Neural cell (in vitro differentiated cells): ENCODE measurements at regions not wholly inside any gene's neighbourhood (a gene's known extent, or its start where the extent isn't known, plus 50 kb on each side); places are given as distances from the start of the nearest gene placed in this dataset.
"Not testable (repeated sequence)": the region's sequence is repeated elsewhere in the genome, so short reads cannot be mapped to it uniquely, and the experiment has no call there.

Experiments used
- H2AFZ ChIP-seq: fragments of 200-600, 300-800 bp; sonication (generic), shearing (Covaris generic); 2 replicates; pipeline ENCODE4 v1.6.0; 2014; ENCODE audit warnings: low read depth, mild to moderate bottlenecking, antibody characterized with exemption, low read length, moderate library complexity
- H3F3A ChIP-seq: fragments of 200-600 bp; shearing (Covaris generic); 2 replicates; pipeline ENCODE4 v1.6.1; 2016; ENCODE audit warnings: mild to moderate bottlenecking, moderate library complexity, mixed read lengths, antibody characterized with exemption, low read length; ENCODE audit not compliant: insufficient read depth, poor library complexity, severe bottlenecking
- H3K27ac ChIP-seq: fragments of 200-600, 300-800 bp; sonication (generic), shearing (Covaris generic); 2 replicates; pipeline ENCODE4 v1.5.1; 2014; ENCODE audit warnings: mild to moderate bottlenecking, low read length, moderate library complexity
- H3K27me3 ChIP-seq: fragments of 300-800, 200-600 bp; sonication (generic), shearing (Covaris generic); 2 replicates; pipeline ENCODE4 v1.6.0; 2014; ENCODE audit warnings: mild to moderate bottlenecking, low read depth, low read length, moderate library complexity; ENCODE audit not compliant: insufficient read depth
- H3K36me3 ChIP-seq: fragments of 300-800, 200-600 bp; sonication (generic), shearing (Covaris generic); 2 replicates; pipeline ENCODE4 v1.5.1; 2014; ENCODE audit warnings: mild to moderate bottlenecking, antibody characterized with exemption, low read length, moderate library complexity; ENCODE audit not compliant: insufficient read depth
- H3K4me2 ChIP-seq: fragments of 300-800, 200-600 bp; sonication (generic), shearing (Covaris generic); 2 replicates; pipeline ENCODE4 v1.6.0; 2014; ENCODE audit warnings: mild to moderate bottlenecking, low read length
- H3K4me3 ChIP-seq: fragments of 300-800, 200-600 bp; sonication (generic), shearing (Covaris generic); 2 replicates; pipeline ENCODE4 v1.5.1; 2014; ENCODE audit warnings: mild to moderate bottlenecking, low read length, moderate library complexity
- H3K79me2 ChIP-seq: fragments of 200-600 bp; shearing (Covaris generic); replicated peaks from 2 replicates; pipeline ENCODE4 v1.6.0; 2014; ENCODE audit warnings: mild to moderate bottlenecking, low read length, moderate library complexity; ENCODE audit not compliant: insufficient read depth
- H3K9ac ChIP-seq: fragments of 300-800, 200-600 bp; sonication (generic), shearing (Covaris generic); 2 replicates; pipeline ENCODE4 v1.6.1; 2016; ENCODE audit warnings: mild to moderate bottlenecking, low read length, mixed read lengths
- H3K9me2 ChIP-seq: fragments of 200-600 bp; shearing (Covaris generic); 2 replicates; pipeline ENCODE4 v1.6.1; 2016; ENCODE audit warnings: mild to moderate bottlenecking, low read length, mixed read lengths; ENCODE audit not compliant: insufficient read depth
- H3K9me3 ChIP-seq: fragments of 200-600, 300-800 bp; sonication (generic), shearing (Covaris generic); 2 replicates; pipeline ENCODE4 v1.6.1; 2016; ENCODE audit warnings: mild to moderate bottlenecking, mixed run types, low read length, moderate library complexity, mixed read lengths
- H4K20me1 ChIP-seq: fragments of 200-600 bp; shearing (Covaris generic); 2 replicates; pipeline ENCODE4 v1.6.1; 2016; ENCODE audit warnings: mild to moderate bottlenecking, mixed run types; ENCODE audit not compliant: insufficient read depth
- EP300 ChIP-seq: fragments of 450-650 bp; conservative IDR thresholded peaks from 2 replicates; pipeline ENCODE4 v1.6.1; 2014; ENCODE audit warnings: antibody characterized with exemption, mild to moderate bottlenecking, moderate library complexity; ENCODE audit not compliant: poor library complexity, severe bottlenecking
- EZH2 ChIP-seq: fragments of 200-600, 300-800 bp; shearing (Covaris generic), sonication (generic); IDR thresholded peaks from 2 replicates; pipeline ENCODE4 v1.6.1; 2014; ENCODE audit warnings: antibody characterized with exemption, low read length, borderline replicate concordance, mild to moderate bottlenecking; ENCODE audit not compliant: insufficient read depth, poor library complexity, severe bottlenecking
- MXI1 ChIP-seq: fragments of 450-650 bp; conservative IDR thresholded peaks from 2 replicates; pipeline ENCODE4 v1.6.1; 2014; ENCODE audit warnings: antibody characterized with exemption, mild to moderate bottlenecking; ENCODE audit not compliant: poor library complexity, severe bottlenecking
- POLR2AphosphoS5 ChIP-seq: IDR thresholded peaks from 2 replicates; pipeline ENCODE4 v1.6.1; 2012
- RAD21 ChIP-seq: fragments of 450-650 bp; conservative IDR thresholded peaks from 2 replicates; pipeline ENCODE4 v1.6.1; 2014; ENCODE audit warnings: antibody characterized with exemption, mild to moderate bottlenecking, moderate library complexity
- SMC3 ChIP-seq: fragments of 450-650 bp; conservative IDR thresholded peaks from 2 replicates; pipeline ENCODE4 v1.6.1; 2014; ENCODE audit warnings: antibody characterized with exemption, mild to moderate bottlenecking, moderate library complexity; ENCODE audit not compliant: poor library complexity
- TAF1 ChIP-seq: IDR thresholded peaks from 2 replicates; pipeline ENCODE4 v1.6.1; 2012; ENCODE audit warnings: low read depth
- TF ChIP-seq, protein P1 (sequence below): IDR thresholded peaks from 2 replicates; pipeline ENCODE4 v1.6.1; 2012; ENCODE audit warnings: borderline replicate concordance
- TF ChIP-seq, protein P2 (sequence below): fragments of 450-650 bp; IDR thresholded peaks from 2 replicates; pipeline ENCODE4 v1.5.1; 2014; ENCODE audit warnings: antibody characterized with exemption, mild to moderate bottlenecking, moderate library complexity; ENCODE audit not compliant: poor library complexity, severe bottlenecking

DNA sequence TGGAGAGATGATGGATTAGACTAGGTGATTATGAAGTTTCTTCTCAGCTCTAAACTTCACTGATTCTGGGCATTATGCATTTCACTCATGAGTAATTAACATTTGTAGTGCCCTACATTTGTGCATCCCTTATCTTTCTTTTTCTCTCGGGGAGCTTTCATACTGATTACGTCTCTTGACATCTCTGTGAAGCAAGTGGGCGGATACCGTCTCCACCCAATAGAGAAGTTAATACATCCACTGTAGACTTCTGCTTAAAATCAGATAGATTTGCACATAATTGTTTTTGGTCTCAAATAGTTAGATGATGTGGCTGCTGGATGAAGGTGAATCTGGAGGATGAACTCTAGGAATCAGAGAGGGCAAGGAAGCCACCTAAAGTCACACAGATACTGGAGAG is 653.6 kb upstream of the EEF2KMT start:
- H3K79me2 ChIP-seq = no peaks in the 10 kb centered on the region
- TF ChIP-seq MXI1 = no peak
- H3K4me3 ChIP-seq = no peak overlapping the region
- no peaks in the 10 kb centered on the region for H3F3A ChIP-seq
- H3K27ac ChIP-seq = no peak overlapping the region
- no peaks in the 10 kb centered on the region for H4K20me1 ChIP-seq
- no peaks in the 10 kb centered on the region for H3K27me3 ChIP-seq
- H3K36me3 ChIP-seq = no peaks in the 10 kb centered on the region
- H3K9me3 ChIP-seq = no peaks in the 10 kb centered on the region
- H3K9me2 ChIP-seq = no peaks in the 10 kb centered on the region
- H3K4me2 ChIP-seq = no peak overlapping the region
- H3K9ac ChIP-seq = no peak overlapping the region
- no peak overlapping the region for H2AFZ ChIP-seq

DNA sequence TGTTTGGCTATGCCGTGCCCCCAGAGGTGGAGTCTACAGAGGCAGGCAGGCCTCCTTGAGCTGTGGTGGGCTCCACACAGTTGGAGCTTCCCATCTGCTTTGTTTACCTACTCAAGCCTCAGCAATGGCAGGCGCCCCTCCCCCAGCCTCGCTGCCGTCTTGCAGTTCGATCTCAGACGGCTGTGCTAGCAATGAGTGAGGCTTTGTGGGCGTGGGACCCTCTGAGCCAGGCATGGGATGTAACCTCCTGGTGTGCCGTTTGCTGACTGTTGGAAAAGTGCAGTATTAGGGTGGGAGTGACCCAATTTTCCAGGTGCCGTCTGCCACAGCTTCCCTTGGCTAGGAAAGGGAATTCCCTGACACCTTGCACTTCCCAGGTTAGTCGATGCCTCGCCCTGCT is 652.8 kb upstream of the EEF2KMT start:
- not testable (repeated sequence) for H3K4me2 ChIP-seq

DNA sequence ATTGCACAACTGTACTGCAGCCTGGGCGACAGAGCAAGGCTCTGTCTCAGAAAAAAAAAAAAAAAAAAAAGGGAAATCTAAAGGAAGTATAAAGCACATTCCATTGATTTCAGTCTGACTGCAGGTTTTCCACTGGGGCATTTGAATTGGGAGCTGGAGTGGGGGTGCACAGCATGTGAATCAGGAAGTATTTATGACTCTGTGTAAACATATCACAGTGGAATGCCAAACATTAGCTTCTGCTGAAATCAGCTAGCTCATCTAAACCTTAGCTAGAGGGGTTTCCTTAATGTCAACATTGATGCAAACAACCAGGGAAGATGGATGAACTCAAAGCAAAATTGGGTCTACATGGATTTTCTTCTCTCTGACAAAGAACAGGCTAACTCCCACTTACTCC is 641.0 kb upstream of the EEF2KMT start:
- Histone ChIP-seq H3F3A (no peaks in the 10 kb centered on the region), H3K79me2 (no peaks in the 10 kb centered on the region), H3K4me3 (no peak overlapping the region), H3K9me2 (no peaks in the 10 kb centered on the region), H3K36me3 (no peaks in the 10 kb centered on the region), H3K9me3 (no peaks in the 10 kb centered on the region), H3K9ac (no peak overlapping the region), H4K20me1 (no peaks in the 10 kb centered on the region), H3K27me3 (no peaks in the 10 kb centered on the region), H2AFZ (no peak overlapping the region), H3K27ac (no peak overlapping the region), H3K4me2 (no peak overlapping the region)
- TF ChIP-seq, protein P1, sequence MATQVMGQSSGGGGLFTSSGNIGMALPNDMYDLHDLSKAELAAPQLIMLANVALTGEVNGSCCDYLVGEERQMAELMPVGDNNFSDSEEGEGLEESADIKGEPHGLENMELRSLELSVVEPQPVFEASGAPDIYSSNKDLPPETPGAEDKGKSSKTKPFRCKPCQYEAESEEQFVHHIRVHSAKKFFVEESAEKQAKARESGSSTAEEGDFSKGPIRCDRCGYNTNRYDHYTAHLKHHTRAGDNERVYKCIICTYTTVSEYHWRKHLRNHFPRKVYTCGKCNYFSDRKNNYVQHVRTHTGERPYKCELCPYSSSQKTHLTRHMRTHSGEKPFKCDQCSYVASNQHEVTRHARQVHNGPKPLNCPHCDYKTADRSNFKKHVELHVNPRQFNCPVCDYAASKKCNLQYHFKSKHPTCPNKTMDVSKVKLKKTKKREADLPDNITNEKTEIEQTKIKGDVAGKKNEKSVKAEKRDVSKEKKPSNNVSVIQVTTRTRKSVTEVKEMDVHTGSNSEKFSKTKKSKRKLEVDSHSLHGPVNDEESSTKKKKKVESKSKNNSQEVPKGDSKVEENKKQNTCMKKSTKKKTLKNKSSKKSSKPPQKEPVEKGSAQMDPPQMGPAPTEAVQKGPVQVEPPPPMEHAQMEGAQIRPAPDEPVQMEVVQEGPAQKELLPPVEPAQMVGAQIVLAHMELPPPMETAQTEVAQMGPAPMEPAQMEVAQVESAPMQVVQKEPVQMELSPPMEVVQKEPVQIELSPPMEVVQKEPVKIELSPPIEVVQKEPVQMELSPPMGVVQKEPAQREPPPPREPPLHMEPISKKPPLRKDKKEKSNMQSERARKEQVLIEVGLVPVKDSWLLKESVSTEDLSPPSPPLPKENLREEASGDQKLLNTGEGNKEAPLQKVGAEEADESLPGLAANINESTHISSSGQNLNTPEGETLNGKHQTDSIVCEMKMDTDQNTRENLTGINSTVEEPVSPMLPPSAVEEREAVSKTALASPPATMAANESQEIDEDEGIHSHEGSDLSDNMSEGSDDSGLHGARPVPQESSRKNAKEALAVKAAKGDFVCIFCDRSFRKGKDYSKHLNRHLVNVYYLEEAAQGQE = no peak
- TF ChIP-seq POLR2AphosphoS5 (no peak), TAF1 (no peak), EZH2 (no peak), RAD21 (no peak), EP300 (no peak), SMC3 (no peak), MXI1 (no peak)
- TF ChIP-seq, protein P2, sequence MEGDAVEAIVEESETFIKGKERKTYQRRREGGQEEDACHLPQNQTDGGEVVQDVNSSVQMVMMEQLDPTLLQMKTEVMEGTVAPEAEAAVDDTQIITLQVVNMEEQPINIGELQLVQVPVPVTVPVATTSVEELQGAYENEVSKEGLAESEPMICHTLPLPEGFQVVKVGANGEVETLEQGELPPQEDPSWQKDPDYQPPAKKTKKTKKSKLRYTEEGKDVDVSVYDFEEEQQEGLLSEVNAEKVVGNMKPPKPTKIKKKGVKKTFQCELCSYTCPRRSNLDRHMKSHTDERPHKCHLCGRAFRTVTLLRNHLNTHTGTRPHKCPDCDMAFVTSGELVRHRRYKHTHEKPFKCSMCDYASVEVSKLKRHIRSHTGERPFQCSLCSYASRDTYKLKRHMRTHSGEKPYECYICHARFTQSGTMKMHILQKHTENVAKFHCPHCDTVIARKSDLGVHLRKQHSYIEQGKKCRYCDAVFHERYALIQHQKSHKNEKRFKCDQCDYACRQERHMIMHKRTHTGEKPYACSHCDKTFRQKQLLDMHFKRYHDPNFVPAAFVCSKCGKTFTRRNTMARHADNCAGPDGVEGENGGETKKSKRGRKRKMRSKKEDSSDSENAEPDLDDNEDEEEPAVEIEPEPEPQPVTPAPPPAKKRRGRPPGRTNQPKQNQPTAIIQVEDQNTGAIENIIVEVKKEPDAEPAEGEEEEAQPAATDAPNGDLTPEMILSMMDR = no peak

More for the DNA sequence above, 652.8 kb upstream of the EEF2KMT start:
- H2AFZ ChIP-seq, H3K9me3 ChIP-seq, H3F3A ChIP-seq, H3K4me3 ChIP-seq, H4K20me1 ChIP-seq, H3K27ac ChIP-seq, H3K9me2 ChIP-seq, H3K27me3 ChIP-seq, H3K36me3 ChIP-seq, H3K79me2 ChIP-seq, H3K9ac ChIP-seq: not testable (repeated sequence)
